ENCODE measurements at regions not wholly inside any gene's neighbourhood (a gene's known extent, or its start where the extent isn't known, plus 50 kb on each side); places are given as distances from the start of the nearest gene placed in this dataset.

- no peak for TF ChIP-seq CHD7 (IDR thresholded peaks at IDR 0.05; ENCODE audit: insufficient replicate concordance, low read length)
- TF ChIP-seq GABPA (IDR thresholded peaks at IDR 0.05; ENCODE audit: borderline replicate concordance, insufficient read depth, low read length): no peak
- TF ChIP-seq SRF (IDR thresholded peaks at IDR 0.05; ENCODE audit: low read depth, low read length): no peak
- TF ChIP-seq PHF8 (conservative IDR thresholded peaks at IDR 0.05; ENCODE audit: low read depth, low read length): no peak
- no peak for TF ChIP-seq USF2 (IDR thresholded peaks at IDR 0.05; ENCODE audit: low read length)
- TF ChIP-seq SAP30 (IDR thresholded peaks at IDR 0.05; ENCODE audit: insufficient read depth, insufficient replicate concordance, low read length): no peak
- TF ChIP-seq TAF1 (IDR thresholded peaks at IDR 0.05; ENCODE audit: low read depth, low read length): no peak
- TF ChIP-seq SIX5 (IDR thresholded peaks at IDR 0.05; ENCODE audit: low read depth, low read length): no peak
- no peak for TF ChIP-seq JUN (IDR thresholded peaks at IDR 0.05; ENCODE audit: low read depth, low read length)
- no peak for TF ChIP-seq CEBPB (IDR thresholded peaks at IDR 0.05; ENCODE audit: low read depth, low read length)
These were observed 437.6 kb upstream of the KLF12 start (continued) for GRCh38 chr13:74571811-74572210.
